LNCaP clone FGC (cell line): ENCODE measurements at regions not wholly inside any gene's neighbourhood (a gene's known extent, or its start where the extent isn't known, plus 50 kb on each side); places are given as distances from the start of the nearest gene placed in this dataset.
A peak's percentile ranks its signal among the peaks of the same experiment; 100 is the strongest.

Source experiments
- DNase-seq: peaks from one replicate; pipeline ENCODE4 v3.0.0-alpha.2; 2011; ENCODE audit warnings: low read depth
- H3K4me3 ChIP-seq: 2 replicates; pipeline ENCODE4 v1.5.1; 2011; ENCODE audit warnings: mild to moderate bottlenecking, low read depth, low read length, control low read depth
- TF ChIP-seq, protein P1 (sequence below): IDR thresholded peaks from 2 replicates; pipeline ENCODE4 v1.5.1; 2012; ENCODE audit warnings: mild to moderate bottlenecking; ENCODE audit not compliant: control insufficient read depth, insufficient read depth; ENCODE audit errors: extremely low read depth

GRCh38 chr6:916131-916530 lies 223.2 kb upstream of the EXOC2 start:
- no peak overlapping the region for H3K4me3 ChIP-seq
- TF ChIP-seq, protein P1, sequence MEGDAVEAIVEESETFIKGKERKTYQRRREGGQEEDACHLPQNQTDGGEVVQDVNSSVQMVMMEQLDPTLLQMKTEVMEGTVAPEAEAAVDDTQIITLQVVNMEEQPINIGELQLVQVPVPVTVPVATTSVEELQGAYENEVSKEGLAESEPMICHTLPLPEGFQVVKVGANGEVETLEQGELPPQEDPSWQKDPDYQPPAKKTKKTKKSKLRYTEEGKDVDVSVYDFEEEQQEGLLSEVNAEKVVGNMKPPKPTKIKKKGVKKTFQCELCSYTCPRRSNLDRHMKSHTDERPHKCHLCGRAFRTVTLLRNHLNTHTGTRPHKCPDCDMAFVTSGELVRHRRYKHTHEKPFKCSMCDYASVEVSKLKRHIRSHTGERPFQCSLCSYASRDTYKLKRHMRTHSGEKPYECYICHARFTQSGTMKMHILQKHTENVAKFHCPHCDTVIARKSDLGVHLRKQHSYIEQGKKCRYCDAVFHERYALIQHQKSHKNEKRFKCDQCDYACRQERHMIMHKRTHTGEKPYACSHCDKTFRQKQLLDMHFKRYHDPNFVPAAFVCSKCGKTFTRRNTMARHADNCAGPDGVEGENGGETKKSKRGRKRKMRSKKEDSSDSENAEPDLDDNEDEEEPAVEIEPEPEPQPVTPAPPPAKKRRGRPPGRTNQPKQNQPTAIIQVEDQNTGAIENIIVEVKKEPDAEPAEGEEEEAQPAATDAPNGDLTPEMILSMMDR, result no peak
- DNase-seq, result no peak

- no peak overlapping the region for H3K4me3 ChIP-seq
- TF ChIP-seq, protein P1, result peak; percentile 89
These were observed 220.2 kb upstream of the EXOC2 start for GRCh38 chr6:912871-913835.

GRCh38 chr6:907928-908327 lies 215.0 kb upstream of the EXOC2 start:
- TF ChIP-seq, protein P1, result no peak

More at GRCh38 chr6:912871-913835, 220.2 kb upstream of the EXOC2 start:
- DNase-seq, result peak; percentile 11

DNA sequence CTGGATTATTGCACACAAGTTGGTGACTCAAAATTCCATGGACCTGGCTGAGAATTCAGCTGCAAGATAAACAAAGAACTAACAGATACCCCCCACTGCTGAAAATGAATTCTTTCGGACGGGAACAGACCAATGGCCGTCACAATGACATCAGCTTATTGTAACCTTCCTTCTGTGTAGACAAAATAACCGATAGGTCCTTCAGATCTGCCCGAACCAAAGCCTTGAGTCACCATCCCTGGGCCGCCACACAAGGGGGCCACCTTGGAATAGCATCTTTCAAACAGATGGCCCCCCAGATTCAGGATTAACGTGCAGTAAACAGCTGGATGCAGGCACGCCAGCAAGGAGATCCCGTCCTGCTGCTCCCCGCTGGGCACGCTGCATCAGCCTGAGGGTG lies 214.0 kb upstream of the EXOC2 start:
- TF ChIP-seq, protein P1, result no peak
- no peak overlapping the region for H3K4me3 ChIP-seq

More at GRCh38 chr6:907928-908327, 215.0 kb upstream of the EXOC2 start:
- no peak overlapping the region for H3K4me3 ChIP-seq
- DNase-seq, result no peak

DNA sequence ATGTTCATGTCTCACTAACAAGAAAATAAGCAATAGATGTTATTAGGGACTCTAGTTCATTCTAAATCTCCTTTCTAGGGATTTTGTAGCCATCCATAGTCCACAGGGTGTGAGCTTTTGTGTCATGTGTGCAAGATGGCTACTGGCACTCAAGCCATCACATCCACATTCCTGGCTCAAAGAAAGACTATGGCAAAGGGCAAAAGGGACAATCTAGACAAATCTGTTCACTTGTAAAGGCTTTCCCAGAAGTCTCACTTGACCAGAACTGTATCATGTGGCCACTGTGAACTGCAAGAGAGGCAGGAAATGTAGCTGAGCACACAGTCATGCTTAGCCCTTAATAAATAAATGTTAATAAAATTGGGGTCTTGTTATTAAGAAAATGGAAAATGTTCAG lies 212.6 kb upstream of the EXOC2 start:
- TF ChIP-seq, protein P1, result no peak
- no peak for DNase-seq
- H3K4me3 ChIP-seq, result no peak overlapping the region

More for the DNA sequence above, 214.0 kb upstream of the EXOC2 start:
- DNase-seq, result no peak

GRCh38 chr6:904994-905393 lies 212.1 kb upstream of the EXOC2 start:
- no peak for DNase-seq
- H3K4me3 ChIP-seq, result no peak overlapping the region
- TF ChIP-seq, protein P1, result no peak
